Large intestine (tissue), 3 donors: ENCODE measurements at regions not wholly inside any gene's neighbourhood (a gene's known extent, or its start where the extent isn't known, plus 50 kb on each side); places are given as distances from the start of the nearest gene placed in this dataset.

Experiments used
- DNase-seq, 2 donors: peaks; one replicate each; pipeline versions ENCODE4 v3.0.0 to v3.0.0-alpha.2; 2013
- H3K27ac ChIP-seq: one replicate; pipeline ENCODE4 v1.5.1; 2013; ENCODE audit warnings: low read length
- H3K27me3 ChIP-seq: 2 replicates; pipeline ENCODE4 v1.6.1; 2013; ENCODE audit warnings: low read length; ENCODE audit not compliant: control insufficient read depth, insufficient read depth
- H3K36me3 ChIP-seq: 2 replicates; pipeline ENCODE4 v1.6.1; 2013; ENCODE audit warnings: low read length; ENCODE audit not compliant: control insufficient read depth, insufficient read depth
- H3K4me1 ChIP-seq: one replicate; pipeline ENCODE4 v1.6.1; 2013; ENCODE audit warnings: low read length; ENCODE audit not compliant: control insufficient read depth, insufficient read depth
- H3K4me3 ChIP-seq: one replicate; pipeline ENCODE4 v1.5.1; 2013; ENCODE audit warnings: low read length
- H3K9me3 ChIP-seq: one replicate; pipeline ENCODE4 v1.6.1; 2013; ENCODE audit warnings: mild to moderate bottlenecking, low read depth, low read length, moderate library complexity; ENCODE audit not compliant: control insufficient read depth
- WGBS: methylation state at CpG from one replicate; pipeline ENCODE4 v1.1.5; 2013; ENCODE audit warnings: low lambda C conversion rate; ENCODE audit not compliant: insufficient coverage; 5-methylcytosine and 5-hydroxymethylcytosine counted together

GRCh38 chr3:117135207-117135606 is 425.6 kb downstream of the TUSC7 start:
- Histone ChIP-seq H3K4me1 (peaks cover 10% of the 10 kb centered on the region), H3K27ac (no peak overlapping the region), H3K4me3 (no peak overlapping the region), H3K36me3 (no peaks in the 10 kb centered on the region), H3K27me3 (no peaks in the 10 kb centered on the region), H3K9me3 (no peaks in the 10 kb centered on the region)
- peak in 1 of 2 donors; percentile 32 for DNase-seq

DNA sequence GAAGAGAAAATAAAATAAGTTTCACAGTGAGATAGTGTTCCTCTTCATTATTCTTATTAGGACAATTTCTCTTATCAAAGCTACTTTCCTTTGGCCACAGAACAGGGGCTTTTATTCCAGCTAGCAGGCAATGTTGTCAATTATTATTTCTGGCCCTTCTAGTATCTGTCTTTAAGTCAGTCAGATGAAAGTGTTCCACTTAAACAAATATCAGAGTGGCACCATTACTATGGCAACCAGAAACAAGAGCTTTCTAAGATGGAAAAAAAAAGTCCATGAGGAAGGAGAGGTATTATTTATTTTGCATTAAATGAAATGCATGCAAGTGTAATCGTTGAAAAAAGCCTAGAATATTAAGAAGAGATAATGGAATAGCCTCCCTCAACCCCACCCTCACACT is 426.4 kb downstream of the TUSC7 start:
- Histone ChIP-seq H3K9me3 (no peaks in the 10 kb centered on the region), H3K27me3 (no peaks in the 10 kb centered on the region), H3K4me1 (peaks cover 7% of the 10 kb centered on the region), H3K4me3 (no peak overlapping the region), H3K27ac (no peak overlapping the region), H3K36me3 (no peaks in the 10 kb centered on the region)
- WGBS = 86% methylated on average over 1 of the region's 1 CpG
- no peak for DNase-seq

DNA sequence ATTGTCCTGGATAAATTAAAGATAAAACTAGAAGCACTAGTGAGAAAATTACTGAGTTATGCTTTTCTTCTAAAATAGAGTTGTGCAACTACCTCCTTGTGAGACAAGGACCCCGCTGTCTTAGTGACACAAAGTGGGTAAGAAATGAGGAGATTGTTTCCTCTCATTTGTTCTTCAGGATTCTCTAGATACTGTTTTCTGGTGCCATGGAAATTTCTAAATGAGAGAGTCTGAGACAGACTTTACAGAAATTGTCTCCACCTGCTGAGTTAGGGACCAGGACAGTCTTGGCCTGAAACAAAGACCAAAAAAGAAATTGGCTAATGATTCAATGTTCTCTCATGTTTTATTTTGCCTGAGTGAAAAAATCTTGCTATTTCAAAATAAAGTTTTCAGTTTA is 427.5 kb downstream of the TUSC7 start:
- Histone ChIP-seq H3K27ac (peak overlapping the region; percentile 56), H3K9me3 (no peaks in the 10 kb centered on the region), H3K4me1 (no peaks in the 10 kb centered on the region), H3K36me3 (no peaks in the 10 kb centered on the region), H3K27me3 (no peaks in the 10 kb centered on the region), H3K4me3 (no peak overlapping the region)
- 100% methylated on average over 1 of the region's 1 CpG for WGBS
- no peak for DNase-seq

DNA sequence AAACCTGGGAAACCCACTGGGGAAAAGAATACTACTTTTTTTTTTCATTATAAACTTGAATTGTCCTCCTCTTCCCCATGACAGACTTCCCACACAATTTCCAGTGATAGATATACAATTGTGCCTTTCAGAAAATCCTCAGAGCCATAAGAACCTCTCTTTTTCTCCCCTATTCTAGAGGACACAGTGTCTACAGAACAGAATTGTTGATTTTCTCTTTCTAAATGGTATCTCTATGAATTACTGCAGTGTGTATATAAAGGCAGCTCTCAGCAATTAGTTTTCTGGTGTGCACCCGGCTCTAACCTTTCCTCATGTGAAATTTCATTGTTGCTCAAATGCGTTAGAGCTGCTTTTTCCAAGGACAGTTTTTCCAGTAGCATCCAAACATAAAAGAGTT is 430.1 kb downstream of the TUSC7 start:
- no peak for DNase-seq
- Histone ChIP-seq H3K27ac (no peak overlapping the region), H3K4me3 (no peak overlapping the region), H3K4me1 (no peaks in the 10 kb centered on the region), H3K27me3 (no peaks in the 10 kb centered on the region), H3K9me3 (no peaks in the 10 kb centered on the region), H3K36me3 (no peaks in the 10 kb centered on the region)
- WGBS = 83% methylated on average over 1 of the region's 2 CpGs

DNA sequence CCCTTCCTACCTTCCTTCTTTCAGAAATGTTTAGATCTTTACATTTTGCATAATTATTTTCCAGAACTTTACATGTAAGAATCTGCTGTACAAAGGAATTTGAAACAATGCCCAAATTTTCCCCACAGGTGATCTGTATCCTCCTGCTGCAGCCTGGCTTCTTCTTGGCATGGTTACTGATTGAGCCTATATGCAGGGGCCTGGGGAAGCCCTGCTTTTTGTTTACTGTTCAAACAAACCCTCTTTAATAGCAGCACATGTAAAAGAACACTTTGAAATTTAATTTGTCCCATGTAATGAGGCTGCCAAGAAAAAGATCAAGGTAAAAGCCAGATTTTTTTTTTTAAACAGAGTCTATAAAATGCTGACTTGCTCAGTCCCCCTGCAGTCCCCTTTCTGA is 432.2 kb downstream of the TUSC7 start:
- H3K36me3 ChIP-seq = no peaks in the 10 kb centered on the region
- no peaks in the 10 kb centered on the region for H3K27me3 ChIP-seq
- no peak overlapping the region for H3K4me3 ChIP-seq
- DNase-seq = no peak
- peaks cover 2% of the 10 kb centered on the region for H3K4me1 ChIP-seq
- H3K9me3 ChIP-seq = no peaks in the 10 kb centered on the region
- no peak overlapping the region for H3K27ac ChIP-seq

- H3K27me3 ChIP-seq = no peaks in the 10 kb centered on the region
- H3K4me3 ChIP-seq = no peak overlapping the region
- no peak for DNase-seq
- 100% methylated on average over 1 of the region's 5 CpGs for WGBS
- no peak overlapping the region for H3K27ac ChIP-seq
- peaks cover 5% of the 10 kb centered on the region for H3K4me1 ChIP-seq
- H3K9me3 ChIP-seq = no peaks in the 10 kb centered on the region
- H3K36me3 ChIP-seq = no peaks in the 10 kb centered on the region
These were observed 435.3 kb downstream of the TUSC7 start for GRCh38 chr3:117144853-117145252.

DNA sequence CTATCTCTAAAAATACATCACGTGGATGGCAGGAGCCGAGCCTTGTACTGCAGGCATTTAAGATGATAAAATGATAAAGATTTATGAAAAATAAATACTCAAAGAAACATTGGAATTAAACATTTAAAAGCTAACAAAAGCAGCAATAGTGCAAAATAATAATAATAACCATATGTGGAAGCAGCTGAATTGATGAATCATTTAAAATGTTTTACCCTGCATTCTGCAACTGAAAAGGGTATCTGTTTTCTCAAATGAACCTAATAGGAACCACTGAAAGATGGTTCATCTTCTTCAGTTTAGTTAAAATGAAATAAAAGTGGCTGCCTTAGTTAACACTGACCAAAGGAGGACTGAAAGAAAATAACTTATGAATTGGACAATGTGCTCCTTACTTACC is 436.1 kb downstream of the TUSC7 start:
- no peak overlapping the region for H3K27ac ChIP-seq
- H3K4me3 ChIP-seq = no peak overlapping the region
- no peaks in the 10 kb centered on the region for H3K36me3 ChIP-seq
- H3K27me3 ChIP-seq = no peaks in the 10 kb centered on the region
- peaks cover 5% of the 10 kb centered on the region for H3K4me1 ChIP-seq
- no peaks in the 10 kb centered on the region for H3K9me3 ChIP-seq
- WGBS = 50% methylated on average over 2 of the region's 2 CpGs
- no peak for DNase-seq

DNA sequence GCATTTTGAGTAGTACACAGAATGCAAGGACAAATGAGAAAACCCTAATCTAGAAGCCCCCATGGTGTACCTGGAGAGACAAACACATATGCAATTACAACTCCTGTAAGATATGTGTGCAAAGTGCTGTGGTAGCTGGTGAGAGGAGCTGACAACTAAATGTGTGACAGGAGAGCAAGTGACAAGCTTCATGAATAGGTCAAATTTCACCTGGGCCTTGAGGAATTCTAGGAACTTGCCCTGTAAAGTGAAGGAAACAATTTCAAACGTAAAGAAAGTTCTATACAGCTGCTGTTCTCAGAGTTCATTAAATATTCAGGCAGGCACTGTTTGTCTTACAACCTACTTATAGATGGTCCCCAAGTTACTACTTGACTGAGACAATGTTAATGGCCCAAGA is 437.0 kb downstream of the TUSC7 start:
- no peak overlapping the region for H3K4me3 ChIP-seq
- no CpG with 5 or more reads among the region's 1 CpG for WGBS
- no peaks in the 10 kb centered on the region for H3K9me3 ChIP-seq
- H3K27me3 ChIP-seq = no peaks in the 10 kb centered on the region
- peaks cover 5% of the 10 kb centered on the region for H3K4me1 ChIP-seq
- no peaks in the 10 kb centered on the region for H3K36me3 ChIP-seq
- peak in 1 of 2 donors; percentile 15 for DNase-seq
- no peak overlapping the region for H3K27ac ChIP-seq

DNA sequence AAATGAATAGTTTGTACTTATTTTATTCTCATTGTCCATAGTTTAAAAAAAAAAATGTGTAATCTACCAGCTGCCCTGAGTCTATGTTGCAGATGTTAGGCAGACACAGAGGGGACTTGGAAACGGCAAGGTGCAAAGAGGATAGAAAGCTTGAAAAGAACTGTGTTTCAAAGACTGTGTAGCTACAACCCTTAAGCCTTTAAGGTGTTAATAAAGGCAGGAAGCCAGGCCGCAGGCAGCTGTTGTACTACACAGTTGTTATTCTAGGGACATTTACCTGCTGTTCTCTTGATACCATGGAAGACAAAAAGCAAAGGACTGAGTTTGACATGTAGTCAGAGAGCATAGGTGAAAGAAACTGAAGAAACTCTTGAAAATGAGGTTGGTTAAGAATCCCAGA is 440.0 kb downstream of the TUSC7 start:
- peaks cover 5% of the 10 kb centered on the region for H3K4me1 ChIP-seq
- no CpG with 5 or more reads among the region's 2 CpGs for whole genome bisulfite sequencing
- no peak for DNase-seq
- H3K27me3 ChIP-seq = no peaks in the 10 kb centered on the region
- H3K9me3 ChIP-seq = no peaks in the 10 kb centered on the region
- no peaks in the 10 kb centered on the region for H3K36me3 ChIP-seq
- H3K4me3 ChIP-seq = no peak overlapping the region
- H3K27ac ChIP-seq = no peak overlapping the region

- H3K4me1 ChIP-seq = peaks cover 5% of the 10 kb centered on the region
- H3K9me3 ChIP-seq = no peaks in the 10 kb centered on the region
These were observed 441.0 kb downstream of the TUSC7 start for GRCh38 chr3:117150628-117151027.

DNA sequence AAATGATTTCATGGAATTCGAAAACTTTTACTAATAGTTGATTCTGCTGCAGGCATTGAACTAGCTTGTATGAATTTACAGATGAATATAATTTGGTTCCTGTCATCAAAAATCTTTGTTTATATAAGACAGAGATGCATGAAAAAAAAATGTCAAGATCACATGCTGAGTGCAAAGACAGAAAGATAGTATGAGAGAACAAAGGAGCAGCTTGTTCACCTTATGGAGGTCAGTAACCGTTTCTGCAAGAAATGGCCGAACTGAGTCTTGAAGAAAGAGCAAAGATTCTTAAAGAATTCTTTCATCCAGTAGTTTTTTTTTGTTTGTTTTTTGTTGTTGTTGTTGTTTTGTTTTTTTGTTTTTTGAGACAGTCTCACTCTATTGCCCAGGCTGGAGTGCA is 450.6 kb downstream of the TUSC7 start:
- Histone ChIP-seq H3K4me1 (no peaks in the 10 kb centered on the region), H3K4me3 (no peak overlapping the region), H3K27ac (no peak overlapping the region), H3K36me3 (no peaks in the 10 kb centered on the region), H3K27me3 (no peaks in the 10 kb centered on the region), H3K9me3 (no peaks in the 10 kb centered on the region)
- no CpG with 5 or more reads among the region's 3 CpGs for WGBS
- no peak for DNase-seq

More at GRCh38 chr3:117150628-117151027, 441.0 kb downstream of the TUSC7 start:
- no peak overlapping the region for H3K4me3 ChIP-seq
- no peaks in the 10 kb centered on the region for H3K36me3 ChIP-seq
- H3K27ac ChIP-seq = no peak overlapping the region
- no peaks in the 10 kb centered on the region for H3K27me3 ChIP-seq
- no peak for DNase-seq
- 70% methylated on average over 2 of the region's 3 CpGs for WGBS
